Type B pancreatic cell (in vitro differentiated cells): ENCODE measurements at regions not wholly inside any gene's neighbourhood (a gene's known extent, or its start where the extent isn't known, plus 50 kb on each side); places are given as distances from the start of the nearest gene placed in this dataset.

ENCODE experiments used
- DNase-seq: peaks from one replicate; pipeline ENCODE4 v3.0.0; 2021; ENCODE audit warnings: mixed read lengths; ENCODE audit not compliant: unreplicated experiment; ENCODE audit errors: extremely low spot score
- H3K27ac Mint-ChIP-seq: 2 replicates; pipeline ENCODE4 v1.8.0; 2021; ENCODE audit warnings: mild to moderate bottlenecking, mixed read lengths
- H3K27me3 Mint-ChIP-seq: 2 replicates; pipeline ENCODE4 v1.8.0; 2021; ENCODE audit warnings: mixed read lengths
- H3K36me3 Mint-ChIP-seq: 2 replicates; pipeline ENCODE4 v1.8.0; 2021; ENCODE audit warnings: mixed read lengths
- H3K4me1 Mint-ChIP-seq: one replicate; pipeline ENCODE4 v1.8.0; 2021; ENCODE audit warnings: mixed read lengths; ENCODE audit not compliant: unreplicated experiment
- H3K4me3 Mint-ChIP-seq: 2 replicates; pipeline ENCODE4 v1.8.0; 2021; ENCODE audit warnings: mild to moderate bottlenecking, mixed read lengths
- H3K9me3 Mint-ChIP-seq: 2 replicates; pipeline ENCODE4 v1.8.0; 2021; ENCODE audit warnings: mixed read lengths
- CTCF ChIP-seq: fragments of 200-600 bp; sonication (generic); conservative IDR thresholded peaks from 2 replicates; pipeline ENCODE4 v1.5.0; 2021; ENCODE audit warnings: antibody characterized with exemption, mild to moderate bottlenecking

- H3K4me3 Mint-ChIP-seq, result no peak overlapping the region
- no peak for TF ChIP-seq CTCF
- H3K36me3 Mint-ChIP-seq, result no peaks in the 10 kb centered on the region
- H3K4me1 Mint-ChIP-seq, result peaks cover 16% of the 10 kb centered on the region
- no peak overlapping the region for H3K27ac Mint-ChIP-seq
- H3K27me3 Mint-ChIP-seq, result peaks cover 23% of the 10 kb centered on the region
- H3K9me3 Mint-ChIP-seq, result no peaks in the 10 kb centered on the region
- no peak for DNase-seq
These were observed 75.9 kb downstream of the FOXA2 start for GRCh38 chr20:22508426-22508825.

DNA sequence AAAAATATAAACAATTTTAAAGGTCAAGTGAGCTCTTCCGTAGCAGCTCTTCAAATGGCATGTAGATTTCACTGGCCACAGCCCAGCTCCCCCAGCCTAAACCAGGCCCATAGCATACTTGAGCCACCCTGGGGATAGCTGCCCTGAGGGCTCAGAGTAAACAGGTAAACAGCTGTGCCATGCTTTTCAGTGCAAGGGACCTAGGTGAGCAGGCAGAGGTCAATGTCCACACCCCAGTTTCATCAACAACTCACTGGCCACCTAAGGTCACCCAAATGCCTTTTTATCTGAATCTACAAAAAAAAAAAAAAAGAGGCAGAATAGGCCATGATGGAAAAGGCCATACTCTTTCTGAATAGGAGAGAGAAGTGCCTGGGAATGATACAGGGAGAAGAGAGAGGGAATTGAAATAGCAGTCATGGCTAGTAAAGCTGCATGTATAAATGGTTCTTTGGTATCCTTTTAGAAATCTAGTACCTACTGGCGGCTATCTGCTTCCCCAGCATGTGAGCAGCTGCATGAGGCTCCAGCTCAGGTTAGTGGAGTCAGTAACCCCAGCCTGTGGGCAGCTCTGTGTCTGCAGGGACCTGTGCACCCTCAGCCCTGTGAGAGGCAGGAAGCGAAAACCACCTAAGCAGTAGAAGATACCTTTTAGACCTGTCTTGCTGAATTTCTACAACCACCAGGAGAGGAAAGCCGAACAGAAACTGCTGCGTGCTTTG lies 77.0 kb downstream of the FOXA2 start:
- no peak for DNase-seq
- no peaks in the 10 kb centered on the region for H3K9me3 Mint-ChIP-seq
- H3K36me3 Mint-ChIP-seq, result no peaks in the 10 kb centered on the region
- H3K27me3 Mint-ChIP-seq, result peaks cover 23% of the 10 kb centered on the region
- TF ChIP-seq CTCF, result no peak
- H3K4me3 Mint-ChIP-seq, result no peak overlapping the region
- peaks cover 17% of the 10 kb centered on the region for H3K4me1 Mint-ChIP-seq
- peak overlapping the region; percentile 10 for H3K27ac Mint-ChIP-seq

DNA sequence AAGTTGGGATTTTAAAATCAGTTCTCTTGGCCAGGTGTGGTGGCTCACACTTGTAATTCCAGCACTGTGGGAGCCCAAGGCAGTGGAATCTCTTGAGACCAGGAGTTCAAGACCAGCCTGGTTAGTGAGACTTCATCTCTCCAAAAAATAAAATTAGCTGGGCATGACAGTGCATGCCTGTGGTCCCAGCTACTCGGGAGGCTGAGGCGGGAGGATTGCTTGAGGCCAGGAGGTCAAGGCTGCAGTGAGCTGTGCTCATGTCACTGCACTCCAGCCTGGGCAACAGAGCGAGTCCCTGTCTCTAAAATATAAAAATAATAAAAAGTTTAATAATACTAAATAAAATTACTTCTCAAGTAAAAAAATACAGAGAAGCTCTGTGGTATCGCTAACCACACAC lies 77.5 kb downstream of the FOXA2 start:
- peaks cover 23% of the 10 kb centered on the region for H3K27me3 Mint-ChIP-seq
- no peak for TF ChIP-seq CTCF
- no peak overlapping the region for H3K27ac Mint-ChIP-seq
- peaks cover 16% of the 10 kb centered on the region for H3K4me1 Mint-ChIP-seq
- no peaks in the 10 kb centered on the region for H3K36me3 Mint-ChIP-seq
- H3K9me3 Mint-ChIP-seq, result no peaks in the 10 kb centered on the region
- DNase-seq, result no peak
- H3K4me3 Mint-ChIP-seq, result no peak overlapping the region

DNA sequence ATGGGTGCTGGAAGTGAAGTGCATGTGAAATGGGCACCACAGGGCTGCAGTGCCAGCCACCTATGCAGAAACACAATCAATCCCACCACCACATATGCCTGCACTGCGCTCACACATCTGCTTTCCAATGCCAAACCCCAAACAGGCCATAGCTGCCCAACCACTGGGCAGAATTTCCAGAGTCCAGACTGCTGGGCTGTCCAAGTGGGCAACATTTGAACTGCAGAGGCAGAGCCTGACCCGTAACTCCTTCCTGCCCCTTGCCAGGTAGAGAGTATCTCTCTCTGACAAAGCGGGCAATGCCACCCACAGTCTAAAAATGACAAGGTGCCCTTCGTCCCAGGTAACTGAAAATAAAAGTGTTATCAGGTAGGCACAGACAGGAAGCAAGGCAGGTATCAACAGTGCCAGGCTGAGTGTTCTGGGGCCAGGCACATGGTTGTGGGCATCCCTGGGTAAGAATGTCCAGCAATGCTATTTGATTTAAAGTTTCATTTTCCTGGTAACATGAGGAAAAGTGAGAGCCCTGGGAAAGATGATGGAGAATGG lies 79.5 kb downstream of the FOXA2 start:
- Mint-ChIP-seq H3K4me3 (no peak overlapping the region), H3K9me3 (no peaks in the 10 kb centered on the region), H3K27me3 (peaks cover 29% of the 10 kb centered on the region), H3K36me3 (no peaks in the 10 kb centered on the region), H3K27ac (no peak overlapping the region), H3K4me1 (peaks cover 10% of the 10 kb centered on the region)
- TF ChIP-seq CTCF, result no peak
- no peak for DNase-seq

DNA sequence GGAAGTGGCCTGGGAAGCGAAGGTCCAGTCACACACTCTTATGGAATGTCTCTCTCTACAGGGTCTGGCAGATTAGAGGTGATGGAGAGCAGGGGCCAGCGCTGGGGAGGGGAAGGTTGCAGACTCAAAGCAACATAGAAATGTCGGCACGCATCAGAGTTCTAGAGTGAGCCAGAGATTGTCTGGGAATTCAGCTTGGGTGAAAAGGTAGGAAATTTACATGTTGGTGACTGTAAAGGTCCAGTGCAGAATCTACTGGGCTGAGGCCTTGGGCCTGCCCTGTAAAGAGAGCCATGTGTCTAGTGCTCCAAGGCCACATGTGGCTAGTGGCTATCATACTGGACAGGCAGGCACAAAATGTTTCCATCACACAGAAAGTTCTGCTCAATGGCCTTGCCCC lies 80.8 kb downstream of the FOXA2 start:
- peaks cover 24% of the 10 kb centered on the region for H3K27me3 Mint-ChIP-seq
- H3K9me3 Mint-ChIP-seq, result no peaks in the 10 kb centered on the region

More for the DNA sequence above, 80.8 kb downstream of the FOXA2 start:
- no peaks in the 10 kb centered on the region for H3K36me3 Mint-ChIP-seq
- H3K4me3 Mint-ChIP-seq, result no peak overlapping the region
- DNase-seq, result no peak
- H3K4me1 Mint-ChIP-seq, result peaks cover 10% of the 10 kb centered on the region
- TF ChIP-seq CTCF, result no peak
- H3K27ac Mint-ChIP-seq, result no peak overlapping the region
